HG03460 (cell line): ENCODE measurements at regions not wholly inside any gene's neighbourhood (a gene's known extent, or its start where the extent isn't known, plus 50 kb on each side); places are given as distances from the start of the nearest gene placed in this dataset.

Experiments
- ATAC-seq: cut with Tn5 transposase; IDR thresholded peaks from one replicate; pipeline ENCODE4 v1.9.1; 2021; ENCODE audit not compliant: unreplicated experiment

GRCh38 chr10:128280271-128280670 lies 154.0 kb upstream of the MKI67 start:
- no peak for ATAC-seq

GRCh38 chr10:128281343-128281742 lies 155.1 kb upstream of the MKI67 start:
- no peak for ATAC-seq

GRCh38 chr10:128281861-128282260 lies 155.6 kb upstream of the MKI67 start:
- ATAC-seq, result no peak

- no peak for ATAC-seq
Measured at GRCh38 chr10:128286141-128286761, 160.0 kb upstream of the MKI67 start.

- no peak for ATAC-seq
Measured at GRCh38 chr10:128286762-128287500, 160.7 kb upstream of the MKI67 start.

- ATAC-seq, result no peak
Measured at GRCh38 chr10:128287921-128288320, 161.7 kb upstream of the MKI67 start.

GRCh38 chr10:128289621-128290020 lies 163.4 kb upstream of the MKI67 start:
- no peak for ATAC-seq

GRCh38 chr10:128295003-128295402 lies 168.8 kb upstream of the MKI67 start:
- ATAC-seq, result no peak

- ATAC-seq, result no peak
Measured at GRCh38 chr10:128296253-128297007, 170.2 kb upstream of the MKI67 start.

- no peak for ATAC-seq
Measured at GRCh38 chr10:128297709-128298378, 171.6 kb upstream of the MKI67 start.

GRCh38 chr10:128298587-128298986 lies 172.4 kb upstream of the MKI67 start:
- ATAC-seq, result no peak

GRCh38 chr10:128300290-128300824 lies 174.1 kb upstream of the MKI67 start:
- no peak for ATAC-seq

GRCh38 chr10:128301051-128301450 lies 174.8 kb upstream of the MKI67 start:
- no peak for ATAC-seq

- ATAC-seq, result no peak
Measured at GRCh38 chr10:128302808-128303207, 176.6 kb upstream of the MKI67 start.

GRCh38 chr10:128304271-128304670 lies 178.0 kb upstream of the MKI67 start:
- no peak for ATAC-seq

GRCh38 chr10:128305601-128306345 lies 179.6 kb upstream of the MKI67 start:
- ATAC-seq, result no peak

GRCh38 chr10:128306535-128306934 lies 180.3 kb upstream of the MKI67 start:
- no peak for ATAC-seq

GRCh38 chr10:128306966-128307365 lies 180.7 kb upstream of the MKI67 start:
- ATAC-seq, result no peak

GRCh38 chr10:128307820-128308219 lies 181.6 kb upstream of the MKI67 start:
- ATAC-seq, result no peak

GRCh38 chr10:128310971-128311658 lies 184.9 kb upstream of the MKI67 start:
- ATAC-seq, result no peak
